Smooth muscle cell (in vitro differentiated cells): ENCODE measurements at regions not wholly inside any gene's neighbourhood (a gene's known extent, or its start where the extent isn't known, plus 50 kb on each side); places are given as distances from the start of the nearest gene placed in this dataset.

Experiments
- DNase-seq: peaks from one replicate; lab custom pipeline; 2025; ENCODE audit not compliant: unreplicated experiment; lab: John Stamatoyannopoulos, UW
- H2AFZ ChIP-seq: fragments of 200-600 bp; sonication (generic); 2 replicates; pipeline ENCODE4 v1.6.0; 2016; ENCODE audit warnings: antibody characterized with exemption, low read depth, mild to moderate bottlenecking
- H3F3A ChIP-seq: fragments of 200-600 bp; sonication (generic); 2 replicates; pipeline ENCODE4 v1.6.0; 2017; ENCODE audit warnings: antibody characterized with exemption, low read depth
- H3K27ac ChIP-seq: fragments of 200-600 bp; sonication (generic); 2 replicates; pipeline ENCODE4 v1.5.1; 2016; ENCODE audit warnings: low read depth, mild to moderate bottlenecking
- H3K27me3 ChIP-seq: fragments of 200-600 bp; sonication (generic); 2 replicates; pipeline ENCODE4 v1.6.1; 2016; ENCODE audit warnings: low read depth, mild to moderate bottlenecking
- H3K36me3 ChIP-seq: fragments of 200-600 bp; sonication (generic); 2 replicates; pipeline ENCODE4 v1.5.1; 2016; ENCODE audit warnings: low read depth
- H3K4me1 ChIP-seq: fragments of 200-600 bp; sonication (generic); 2 replicates; pipeline ENCODE4 v1.5.1; 2016; ENCODE audit warnings: low read depth
- H3K4me2 ChIP-seq: fragments of 200-600 bp; sonication (generic); 2 replicates; pipeline ENCODE4 v1.6.0; 2016; ENCODE audit warnings: mild to moderate bottlenecking
- H3K4me3 ChIP-seq: fragments of 200-600 bp; sonication (generic); 2 replicates; pipeline ENCODE4 v1.5.1; 2016; ENCODE audit warnings: mild to moderate bottlenecking
- H3K79me2 ChIP-seq: fragments of 200-600 bp; sonication (generic); 2 replicates; pipeline ENCODE4 v1.6.0; 2016; ENCODE audit warnings: low read depth, mild to moderate bottlenecking
- H3K9ac ChIP-seq: fragments of 200-600 bp; sonication (generic); 2 replicates; pipeline ENCODE4 v1.6.0; 2016; ENCODE audit warnings: low read depth
- H3K9me3 ChIP-seq: fragments of 200-600 bp; sonication (generic); replicated peaks from 2 replicates; pipeline ENCODE4 v1.5.1; 2016; ENCODE audit warnings: low read depth
- H4K20me1 ChIP-seq: fragments of 200-600 bp; sonication (generic); 2 replicates; pipeline ENCODE4 v1.6.0; 2016; ENCODE audit warnings: low read depth
- WGBS: methylation state at CpG from one replicate; pipeline ENCODE4 v1.1.7; 2016; ENCODE audit warnings: low lambda C conversion rate; 5-methylcytosine and 5-hydroxymethylcytosine counted together
- TF ChIP-seq, protein P1 (sequence below): fragments of 200-600 bp; sonication (generic); IDR thresholded peaks from 2 replicates; pipeline ENCODE4 v1.5.1; 2017; ENCODE audit warnings: borderline replicate concordance, mild to moderate bottlenecking, antibody characterized with exemption; ENCODE audit not compliant: insufficient read depth, poor library complexity, severe bottlenecking

DNA sequence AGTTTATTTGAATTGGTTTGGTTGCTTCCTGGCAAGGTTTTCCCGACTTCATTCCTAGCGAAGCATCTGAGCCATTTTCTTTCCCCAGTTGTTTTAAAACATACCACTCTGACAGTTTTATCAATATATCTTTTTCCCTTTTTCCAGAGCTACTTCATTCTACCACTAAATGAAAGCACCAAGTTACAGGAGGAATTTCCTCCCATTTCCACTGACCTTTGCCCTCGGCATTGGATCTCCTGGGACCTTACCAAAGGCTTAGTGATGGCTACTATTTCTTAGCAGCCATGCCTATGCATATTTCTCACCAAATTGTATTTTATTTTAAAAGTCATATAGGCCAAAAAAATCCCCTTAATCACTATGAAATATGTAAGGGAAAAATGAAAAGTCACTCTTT, 150.5 kb downstream of the ZNF330 start:
- H3F3A ChIP-seq: no peaks in the 10 kb centered on the region
- H3K4me1 ChIP-seq: no peaks in the 10 kb centered on the region
- H3K9me3 ChIP-seq: no peaks in the 10 kb centered on the region
- no peak overlapping the region for H3K9ac ChIP-seq
- no peak overlapping the region for H3K4me2 ChIP-seq
- H2AFZ ChIP-seq: no peak overlapping the region
- H3K4me3 ChIP-seq: no peak overlapping the region
- no peaks in the 10 kb centered on the region for H3K79me2 ChIP-seq
- H4K20me1 ChIP-seq: no peaks in the 10 kb centered on the region
- TF ChIP-seq, protein P1, sequence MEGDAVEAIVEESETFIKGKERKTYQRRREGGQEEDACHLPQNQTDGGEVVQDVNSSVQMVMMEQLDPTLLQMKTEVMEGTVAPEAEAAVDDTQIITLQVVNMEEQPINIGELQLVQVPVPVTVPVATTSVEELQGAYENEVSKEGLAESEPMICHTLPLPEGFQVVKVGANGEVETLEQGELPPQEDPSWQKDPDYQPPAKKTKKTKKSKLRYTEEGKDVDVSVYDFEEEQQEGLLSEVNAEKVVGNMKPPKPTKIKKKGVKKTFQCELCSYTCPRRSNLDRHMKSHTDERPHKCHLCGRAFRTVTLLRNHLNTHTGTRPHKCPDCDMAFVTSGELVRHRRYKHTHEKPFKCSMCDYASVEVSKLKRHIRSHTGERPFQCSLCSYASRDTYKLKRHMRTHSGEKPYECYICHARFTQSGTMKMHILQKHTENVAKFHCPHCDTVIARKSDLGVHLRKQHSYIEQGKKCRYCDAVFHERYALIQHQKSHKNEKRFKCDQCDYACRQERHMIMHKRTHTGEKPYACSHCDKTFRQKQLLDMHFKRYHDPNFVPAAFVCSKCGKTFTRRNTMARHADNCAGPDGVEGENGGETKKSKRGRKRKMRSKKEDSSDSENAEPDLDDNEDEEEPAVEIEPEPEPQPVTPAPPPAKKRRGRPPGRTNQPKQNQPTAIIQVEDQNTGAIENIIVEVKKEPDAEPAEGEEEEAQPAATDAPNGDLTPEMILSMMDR: no peak
- H3K27me3 ChIP-seq: no peaks in the 10 kb centered on the region
- no peaks in the 10 kb centered on the region for H3K36me3 ChIP-seq
- H3K27ac ChIP-seq: no peak overlapping the region
- no peak for DNase-seq
- 91% methylated on average over 3 of the region's 3 CpGs for WGBS

DNA sequence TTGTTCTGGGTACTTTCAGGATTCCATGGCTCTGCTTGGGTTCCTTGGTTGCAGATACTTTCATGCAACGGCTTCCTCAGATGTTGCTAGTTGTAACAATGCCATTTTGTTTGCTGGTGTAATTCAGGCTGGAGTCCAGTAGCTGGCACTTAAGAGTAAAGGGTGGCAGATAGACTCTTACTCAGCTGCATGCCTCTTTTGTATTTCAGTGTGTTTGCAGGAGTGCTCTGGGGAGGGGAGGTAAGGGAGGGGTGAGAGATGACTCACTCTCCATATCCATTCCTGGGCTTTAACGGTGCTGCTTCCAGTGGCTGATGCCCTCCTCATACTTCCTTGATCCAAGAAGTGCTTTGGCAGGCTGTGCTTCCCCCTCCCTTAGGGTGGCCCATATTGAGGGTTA, 155.2 kb downstream of the ZNF330 start:
- TF ChIP-seq, protein P1: peak; percentile 25
- no peak overlapping the region for H3K4me3 ChIP-seq
- 34% methylated on average over 2 of the region's 2 CpGs for WGBS
- no peak for DNase-seq
- no peaks in the 10 kb centered on the region for H3K9me3 ChIP-seq
- H2AFZ ChIP-seq: no peak overlapping the region
- H3F3A ChIP-seq: no peaks in the 10 kb centered on the region
- H3K27ac ChIP-seq: no peak overlapping the region
- H3K79me2 ChIP-seq: no peaks in the 10 kb centered on the region
- H3K9ac ChIP-seq: no peak overlapping the region
- H3K36me3 ChIP-seq: no peaks in the 10 kb centered on the region
- H4K20me1 ChIP-seq: no peaks in the 10 kb centered on the region
- no peak overlapping the region for H3K4me2 ChIP-seq
- H3K4me1 ChIP-seq: no peaks in the 10 kb centered on the region
- H3K27me3 ChIP-seq: no peaks in the 10 kb centered on the region

DNA sequence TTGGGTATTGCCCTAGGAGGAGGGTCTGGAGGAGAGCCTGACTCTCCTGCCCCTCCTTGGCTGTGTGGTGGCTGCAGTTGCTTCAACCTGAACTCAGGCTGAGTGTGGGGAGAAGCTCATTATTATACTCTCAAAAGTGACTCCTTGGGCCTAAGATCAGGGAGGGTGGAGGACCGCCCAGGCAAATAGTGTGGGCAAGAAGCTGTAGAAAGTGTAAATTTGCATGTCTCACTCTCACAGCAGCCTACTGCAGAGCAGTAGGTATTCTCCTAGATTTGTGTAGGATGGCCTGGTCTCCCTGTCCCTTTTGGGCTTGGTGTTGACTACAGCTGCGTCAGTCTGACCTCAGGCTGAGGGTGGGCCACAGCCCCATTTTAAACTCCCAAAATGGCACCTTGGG, 156.1 kb downstream of the ZNF330 start:
- no peak for DNase-seq
- Histone ChIP-seq H3K9ac (no peak overlapping the region), H3F3A (no peaks in the 10 kb centered on the region), H3K9me3 (no peaks in the 10 kb centered on the region), H3K4me1 (no peaks in the 10 kb centered on the region), H4K20me1 (no peaks in the 10 kb centered on the region), H3K4me2 (no peak overlapping the region), H3K27me3 (no peaks in the 10 kb centered on the region), H3K36me3 (no peaks in the 10 kb centered on the region), H3K4me3 (no peak overlapping the region), H2AFZ (no peak overlapping the region), H3K27ac (no peak overlapping the region), H3K79me2 (no peaks in the 10 kb centered on the region)
- TF ChIP-seq, protein P1: no peak
- 94% methylated on average over 2 of the region's 2 CpGs for WGBS

DNA sequence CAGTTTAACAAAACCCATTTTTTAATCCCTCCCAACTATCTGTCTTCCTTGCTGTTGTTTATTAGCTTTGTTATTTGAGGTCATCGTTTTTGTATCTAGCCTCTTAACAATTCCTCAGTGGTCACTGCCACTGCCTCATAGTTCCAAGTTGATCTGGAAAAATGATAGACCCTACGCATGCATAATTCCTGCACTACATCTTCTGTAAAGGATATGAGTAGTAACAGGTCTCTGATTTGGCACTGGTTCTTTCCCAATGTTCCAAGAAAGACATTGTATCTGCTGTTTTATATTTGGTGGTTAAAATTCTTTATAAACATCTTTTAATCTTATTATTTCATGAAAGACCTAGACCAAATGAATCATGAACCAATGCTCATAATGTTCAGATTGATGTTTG, 166.6 kb downstream of the ZNF330 start:
- Histone ChIP-seq H3K4me2 (no peak overlapping the region), H3K36me3 (no peaks in the 10 kb centered on the region), H3K9me3 (no peaks in the 10 kb centered on the region), H4K20me1 (no peaks in the 10 kb centered on the region), H2AFZ (no peak overlapping the region), H3K27me3 (no peaks in the 10 kb centered on the region), H3F3A (no peaks in the 10 kb centered on the region), H3K9ac (no peak overlapping the region), H3K4me3 (no peak overlapping the region), H3K79me2 (no peaks in the 10 kb centered on the region), H3K4me1 (no peaks in the 10 kb centered on the region), H3K27ac (no peak overlapping the region)
- WGBS: 91% methylated on average over 2 of the region's 2 CpGs
- TF ChIP-seq, protein P1: no peak
- no peak for DNase-seq
